Hematopoietic multipotent progenitor cell treated with erythropoietin and hydrocortisone succinate and interleukin-3 and kit ligand, for 4 days (in vitro differentiated cells): ENCODE measurements at regions not wholly inside any gene's neighbourhood (a gene's known extent, or its start where the extent isn't known, plus 50 kb on each side); places are given as distances from the start of the nearest gene placed in this dataset.

Experiments used
- DNase-seq: peaks from one replicate; pipeline ENCODE4 v3.0.0-alpha.2; 2015

DNA sequence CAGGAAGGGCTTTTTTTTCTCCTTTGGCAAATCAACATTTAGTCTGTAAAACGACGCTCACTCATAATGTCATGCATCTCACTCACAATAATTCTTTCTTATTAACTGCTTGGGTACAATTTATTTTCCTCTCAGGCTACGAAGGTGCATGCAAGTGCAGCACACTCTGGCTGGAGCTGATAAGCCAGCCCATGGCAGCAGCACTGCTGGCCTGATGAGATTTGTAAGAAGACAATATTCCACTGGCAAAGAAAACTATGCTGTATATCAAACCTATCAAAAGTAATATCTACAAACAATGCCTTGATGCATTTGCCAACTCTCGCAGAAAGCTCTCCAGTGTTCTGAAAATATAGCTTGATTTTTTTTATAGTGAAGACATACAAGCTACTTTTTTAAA is 170.0 kb upstream of the PHF14 start:
- DNase-seq: peak; percentile 74

- DNase-seq: peak; percentile 33
These were observed 168.9 kb upstream of the PHF14 start for GRCh38 chr7:10804770-10805169.

- no peak for DNase-seq
These were observed 158.1 kb upstream of the PHF14 start for GRCh38 chr7:10815546-10815945.

GRCh38 chr7:10821156-10821555 is 152.5 kb upstream of the PHF14 start:
- no peak for DNase-seq

DNA sequence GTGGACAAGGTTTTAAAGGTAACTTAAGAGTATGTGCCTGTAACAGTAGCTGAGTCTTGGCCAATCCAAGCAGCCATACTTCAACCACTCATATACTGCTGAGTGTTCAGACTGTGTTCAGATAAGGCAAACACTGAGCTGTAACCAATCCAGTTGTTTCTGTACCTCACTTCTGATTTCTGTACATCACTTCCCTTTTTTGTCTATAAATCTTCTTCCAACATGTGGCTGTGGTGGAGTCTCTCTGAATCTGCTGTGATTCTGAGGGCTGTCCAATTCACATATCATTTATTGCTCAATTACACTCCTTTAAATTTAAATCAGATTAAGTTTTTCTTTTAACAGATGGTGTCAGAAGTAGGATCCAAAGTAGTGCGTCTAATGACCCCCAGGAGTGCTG is 149.5 kb upstream of the PHF14 start:
- peak; percentile 25 for DNase-seq

DNA sequence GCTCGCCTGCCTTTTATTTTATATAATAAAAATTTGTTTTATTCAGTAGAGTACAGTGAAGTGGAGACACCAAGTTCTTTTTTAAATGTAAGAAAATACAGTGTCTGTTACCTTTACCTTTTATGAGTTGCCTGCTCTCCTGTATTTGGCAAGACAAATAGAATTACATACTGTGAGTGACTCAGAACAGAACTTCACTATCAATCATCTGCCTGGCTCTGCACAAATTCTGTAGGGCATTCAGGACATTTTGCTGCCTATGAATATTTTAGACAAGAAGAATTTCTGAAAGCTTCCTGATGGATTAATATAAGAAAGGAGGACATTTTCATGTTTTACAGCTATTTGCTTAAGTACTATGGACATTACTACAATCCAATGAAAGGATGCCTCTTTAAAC is 135.4 kb upstream of the PHF14 start:
- no peak for DNase-seq

- DNase-seq: no peak
These were observed 128.4 kb upstream of the PHF14 start for GRCh38 chr7:10845225-10845624.

GRCh38 chr7:10855583-10855982 is 118.1 kb upstream of the PHF14 start:
- DNase-seq: no peak

DNA sequence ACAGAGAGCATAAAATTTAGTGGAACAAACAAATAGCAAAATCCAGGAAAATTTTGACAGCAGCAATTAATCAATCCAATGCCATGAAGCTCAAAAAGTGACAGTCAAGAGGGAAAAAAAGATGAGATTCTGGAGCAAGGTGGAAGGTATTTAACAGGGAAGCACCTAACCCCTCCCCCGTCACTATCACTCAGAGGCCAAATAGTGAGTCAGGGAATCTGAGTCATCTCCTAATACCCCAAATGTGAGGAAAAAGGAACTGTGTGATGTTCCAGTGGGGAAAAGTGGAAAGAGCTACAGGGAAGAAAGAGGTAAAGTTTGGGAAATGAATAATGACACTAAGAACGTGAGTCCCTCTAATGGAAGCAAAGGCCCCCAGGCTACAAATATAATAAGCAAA is 113.2 kb upstream of the PHF14 start:
- no peak for DNase-seq

GRCh38 chr7:10863476-10863875 is 110.2 kb upstream of the PHF14 start:
- DNase-seq: no peak

GRCh38 chr7:10874666-10875065 is 99.0 kb upstream of the PHF14 start:
- no peak for DNase-seq

GRCh38 chr7:10875080-10875479 is 98.6 kb upstream of the PHF14 start:
- no peak for DNase-seq

GRCh38 chr7:10888861-10889260 is 84.8 kb upstream of the PHF14 start:
- DNase-seq: peak; percentile 35

- peak; percentile 86 for DNase-seq
These were observed 84.3 kb upstream of the PHF14 start for GRCh38 chr7:10889266-10889898.

DNA sequence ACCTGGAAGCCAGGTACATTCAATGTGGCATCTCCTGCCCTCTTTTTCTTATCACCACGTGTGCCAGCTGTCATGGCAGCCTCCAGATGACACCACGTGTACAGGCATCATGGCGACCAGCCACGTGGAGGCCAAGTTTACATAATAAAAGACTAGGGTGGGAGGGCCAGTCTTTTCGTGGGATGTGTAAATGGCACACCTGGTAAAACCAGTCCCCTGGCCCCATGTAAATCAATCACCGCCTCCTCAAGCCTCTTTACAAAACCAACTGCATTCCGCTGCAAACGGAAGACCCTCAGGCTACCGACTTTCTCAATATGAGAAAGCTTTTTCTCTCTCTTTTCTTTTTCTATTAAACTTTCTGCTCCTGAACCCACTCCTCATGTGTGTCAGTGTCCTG is 65.1 kb upstream of the PHF14 start:
- no peak for DNase-seq

DNA sequence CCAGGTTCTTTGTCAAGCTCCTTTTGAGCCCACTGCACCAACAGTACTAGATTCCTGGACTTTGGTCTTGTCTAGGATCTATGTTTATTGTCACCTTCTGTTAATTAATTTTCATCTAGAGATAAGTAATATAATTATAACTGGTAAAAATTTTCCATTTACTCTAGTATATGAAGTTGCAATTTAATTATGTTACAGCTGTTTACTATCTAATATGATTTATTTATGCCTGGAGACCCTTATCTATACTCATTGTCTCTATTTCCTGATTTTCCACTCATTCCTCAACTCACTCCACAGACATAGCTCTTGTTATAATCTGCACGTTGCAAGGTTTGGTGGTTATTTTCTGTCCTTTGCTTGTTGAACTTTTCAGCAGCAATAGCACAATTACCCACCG is 63.2 kb upstream of the PHF14 start:
- no peak for DNase-seq

DNA sequence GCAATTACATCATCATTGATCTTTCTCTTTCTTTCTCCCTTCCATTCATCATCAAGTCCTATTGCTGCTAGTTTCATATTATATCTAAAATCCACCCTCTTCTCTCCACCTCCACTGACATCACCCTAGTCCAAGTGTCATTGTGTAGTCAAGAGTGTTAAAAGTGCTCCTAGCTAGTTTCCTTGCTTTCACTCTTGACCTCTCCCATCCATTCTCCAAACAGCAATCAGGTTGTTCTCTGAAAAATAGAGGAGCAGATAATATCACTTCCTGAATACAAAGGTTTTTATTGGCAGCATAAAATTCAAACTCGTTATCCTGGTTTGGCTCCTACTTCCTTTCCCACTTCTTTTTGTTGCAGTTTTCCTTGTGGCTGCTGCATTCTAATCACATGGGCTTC is 61.6 kb upstream of the PHF14 start:
- no peak for DNase-seq

DNA sequence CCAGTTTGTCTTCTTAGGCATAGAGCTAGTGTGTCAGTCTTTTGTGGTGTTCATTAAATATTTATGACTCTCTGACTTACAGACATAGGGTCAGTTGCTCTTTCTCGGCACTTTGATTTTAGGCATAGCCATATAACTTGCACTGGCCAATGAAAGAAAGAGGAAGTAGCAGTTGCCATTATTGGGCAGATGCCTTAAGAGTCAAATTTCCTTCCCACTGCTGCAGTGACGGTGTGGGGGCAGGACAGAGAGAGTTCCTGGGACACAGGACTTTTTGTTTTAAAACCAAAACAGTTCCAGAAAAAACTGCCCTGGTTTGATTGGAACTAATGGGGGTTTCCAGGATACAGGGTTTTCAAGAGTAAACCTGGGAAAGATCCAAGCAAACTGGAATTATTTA is 60.2 kb upstream of the PHF14 start:
- DNase-seq: no peak

DNA sequence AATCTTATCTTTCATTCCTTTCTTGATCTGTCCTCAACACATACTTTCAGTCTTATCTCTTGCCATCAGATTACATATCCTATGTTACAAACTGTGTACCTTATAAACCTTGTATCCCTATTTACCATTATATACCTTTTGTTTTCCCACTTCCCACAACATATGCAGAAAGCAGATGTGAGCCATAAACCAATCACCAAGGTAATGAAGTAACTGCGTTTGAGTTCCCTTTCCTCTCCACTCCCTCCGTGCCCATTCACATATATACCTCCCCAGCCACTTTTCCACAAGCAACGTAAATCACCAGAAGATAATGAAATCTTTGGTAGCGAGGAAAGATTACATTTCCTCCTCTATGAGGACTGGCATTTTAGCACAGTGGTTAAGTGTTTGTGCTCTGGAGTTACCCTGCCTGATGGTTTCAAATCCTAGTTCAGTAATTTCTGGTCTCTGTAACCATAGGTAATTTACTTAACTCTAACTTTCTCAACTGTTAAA is 55.5 kb upstream of the PHF14 start:
- DNase-seq: no peak

- DNase-seq: no peak
These were observed 53.7 kb upstream of the PHF14 start for GRCh38 chr7:10919923-10920322.
